GM19372 (cell line): ENCODE measurements at regions not wholly inside any gene's neighbourhood (a gene's known extent, or its start where the extent isn't known, plus 50 kb on each side); places are given as distances from the start of the nearest gene placed in this dataset.

Experiments
- ATAC-seq: cut with Tn5 transposase; IDR thresholded peaks from one replicate; pipeline ENCODE4 v1.9.1; 2021; ENCODE audit warnings: mild to moderate bottlenecking, low read depth, moderate library complexity; ENCODE audit not compliant: unreplicated experiment

DNA sequence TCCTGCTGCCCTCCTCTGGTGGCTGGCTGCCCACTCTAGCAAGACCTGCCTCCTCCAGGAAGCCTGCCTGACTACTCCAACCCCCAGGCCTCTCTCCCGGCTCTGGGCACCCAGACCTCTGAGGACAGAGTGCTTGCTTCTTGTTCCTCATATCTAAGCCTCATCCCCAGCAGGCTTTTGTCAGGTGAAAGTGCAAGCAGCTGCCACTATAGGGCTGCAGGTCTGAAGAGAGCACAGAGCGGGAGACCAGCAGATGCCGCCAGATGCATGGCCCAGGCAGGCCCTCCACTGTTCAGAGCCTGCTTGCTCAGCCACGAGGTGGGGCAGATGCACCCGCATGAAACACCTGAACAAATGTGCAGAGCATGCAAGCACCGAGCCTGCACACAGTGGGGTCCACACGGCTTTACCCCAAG lies 73.0 kb downstream of the SERPINA3 start:
- no peak for ATAC-seq

- no peak for ATAC-seq
Observed at GRCh38 chr14:94682736-94683135, 70.5 kb downstream of the SERPINA3 start.

- ATAC-seq = no peak
Observed at GRCh38 chr14:94682061-94682516, 69.9 kb downstream of the SERPINA3 start.

DNA sequence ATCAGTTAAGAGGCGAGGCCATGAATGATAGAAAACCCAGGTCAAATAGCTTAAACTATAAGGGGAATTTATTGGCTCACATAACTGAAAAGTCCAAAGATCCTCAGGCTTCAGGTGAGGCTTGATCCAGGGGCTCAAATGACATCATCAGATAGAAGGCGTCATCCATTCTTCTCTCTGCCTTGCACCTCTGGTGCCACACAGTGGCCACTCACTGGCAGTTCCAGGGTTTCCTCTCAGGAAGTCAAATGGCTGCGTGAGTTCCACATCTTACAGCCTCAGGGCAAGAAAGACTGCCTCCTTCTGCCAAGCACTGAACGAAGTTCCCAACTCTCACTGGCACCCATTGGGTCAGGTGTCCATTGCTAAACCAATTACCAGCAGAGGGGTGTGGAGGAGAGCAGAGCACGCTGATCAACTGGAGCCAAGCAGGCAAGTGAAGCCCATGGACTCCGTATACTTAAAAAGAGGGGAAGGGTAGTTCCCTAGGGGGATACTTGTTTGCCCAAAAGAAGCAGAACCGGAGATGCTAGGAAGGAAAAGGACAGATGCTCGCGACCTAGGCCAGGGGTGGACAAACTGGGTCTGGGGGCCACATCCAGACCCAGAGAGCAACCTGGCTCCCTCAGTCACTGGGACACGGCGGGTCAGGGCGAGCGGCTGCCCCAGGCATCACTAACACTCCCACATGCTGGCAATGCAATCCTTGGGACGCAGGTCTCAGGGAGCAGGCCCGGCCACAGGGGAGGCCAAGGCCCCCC lies 69.3 kb downstream of the SERPINA3 start:
- no peak for ATAC-seq

DNA sequence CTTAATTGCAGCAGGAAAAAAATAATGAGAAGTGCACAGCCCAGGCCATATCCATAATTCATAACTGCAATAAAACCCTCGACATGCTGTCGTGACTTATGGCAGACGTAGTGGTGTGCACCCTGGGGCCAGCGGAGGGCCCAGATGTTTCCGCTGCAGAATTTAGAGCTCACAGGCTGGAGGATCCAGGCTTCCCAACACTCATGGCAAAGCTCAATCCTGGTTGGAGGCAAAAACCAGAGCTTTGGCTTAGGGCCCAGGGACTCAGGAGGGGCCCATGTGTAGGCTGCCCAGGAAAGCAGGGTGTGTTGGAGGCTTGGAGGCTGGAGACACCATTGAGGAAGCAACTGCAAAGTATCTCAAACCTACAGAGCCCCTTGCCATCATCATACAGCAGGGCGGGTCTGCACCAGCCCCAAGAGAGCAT lies 68.7 kb downstream of the SERPINA3 start:
- ATAC-seq = no peak

GRCh38 chr14:94679937-94680861 lies 68.0 kb downstream of the SERPINA3 start:
- ATAC-seq = no peak

DNA sequence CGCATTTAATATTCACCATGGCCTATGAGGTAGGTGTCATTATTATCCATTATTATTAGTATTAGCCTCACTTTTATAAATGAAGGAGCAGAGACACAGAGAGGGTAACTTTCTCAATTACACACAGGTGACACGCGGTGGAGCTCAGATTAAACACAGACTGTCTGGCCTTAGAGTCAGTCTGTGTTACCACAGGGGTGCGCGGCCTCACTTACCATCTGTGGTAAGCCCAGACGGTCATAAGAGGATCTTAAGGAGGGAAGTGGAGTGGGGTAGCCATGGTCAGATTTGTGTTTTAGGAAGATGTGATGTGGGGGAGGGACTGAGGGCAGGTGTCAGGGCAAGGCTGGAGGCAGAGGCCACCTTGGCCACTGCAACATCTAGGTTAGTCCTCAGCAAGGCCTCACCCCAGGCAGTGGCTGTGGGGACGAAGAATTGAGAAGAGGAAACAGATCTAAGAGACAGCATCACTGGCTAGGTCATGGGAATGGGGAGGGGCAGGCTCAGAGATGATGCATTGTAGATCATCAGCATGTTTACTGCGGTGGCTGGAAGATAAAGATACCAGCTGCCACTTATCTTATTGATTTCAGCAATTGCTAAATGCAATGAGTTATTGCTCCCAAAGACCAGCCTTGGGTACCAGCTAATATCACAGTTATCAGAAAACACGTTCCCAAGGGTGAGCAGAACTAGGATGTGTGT lies 67.1 kb downstream of the SERPINA3 start:
- no peak for ATAC-seq

DNA sequence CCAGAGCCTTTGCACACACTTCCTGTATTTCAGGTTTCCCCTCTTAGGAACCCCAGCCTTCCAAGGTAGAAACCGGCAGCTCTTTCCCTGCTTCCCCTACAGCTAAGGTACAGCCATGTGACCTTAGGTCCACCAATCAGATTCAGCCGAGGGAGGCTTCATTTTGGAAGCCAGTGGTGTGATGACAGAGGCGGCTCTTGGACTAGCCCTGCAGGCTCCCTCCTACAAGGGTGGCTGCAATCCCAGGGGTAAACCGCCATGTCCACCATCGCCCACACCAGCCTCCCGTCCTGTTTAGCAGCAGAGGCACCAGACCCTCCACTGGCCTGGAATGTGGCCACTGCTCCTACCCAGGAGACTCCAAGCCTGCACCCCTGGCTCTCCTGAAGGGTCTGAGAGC lies 65.6 kb downstream of the SERPINA3 start:
- ATAC-seq = no peak

GRCh38 chr14:94677213-94677612 lies 65.0 kb downstream of the SERPINA3 start:
- no peak for ATAC-seq

DNA sequence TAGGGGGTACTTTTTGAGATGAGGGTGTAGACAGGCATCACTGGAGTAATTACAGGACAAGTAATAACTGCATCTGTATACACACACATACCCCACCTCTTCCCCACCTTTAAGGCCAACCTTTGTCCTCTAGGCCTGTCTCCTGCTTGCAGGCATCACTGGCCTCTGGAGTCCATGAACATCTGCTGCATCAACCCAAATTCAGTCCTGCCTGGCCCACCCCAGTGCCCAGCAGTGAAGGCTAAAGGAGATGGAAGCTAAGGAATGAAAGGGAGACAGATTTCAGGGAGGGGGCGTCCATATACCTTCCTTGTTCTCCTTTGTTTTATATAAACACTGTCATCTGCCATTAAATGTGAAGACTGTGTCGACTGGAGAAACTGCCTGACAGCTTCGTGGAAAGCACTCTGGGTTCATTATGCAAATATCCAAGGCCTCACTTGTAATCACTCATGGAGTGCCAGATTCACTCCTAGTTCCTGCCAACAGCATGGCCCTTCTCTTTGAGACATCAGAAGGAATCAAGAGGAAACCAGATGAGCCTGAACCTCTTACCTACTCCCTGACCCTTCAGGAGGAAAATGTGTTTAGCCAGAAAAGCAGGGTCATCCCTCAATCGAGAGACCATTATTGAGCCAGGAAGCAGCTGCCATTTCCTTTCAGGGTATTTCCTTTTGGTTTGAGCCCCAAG lies 64.4 kb downstream of the SERPINA3 start:
- no peak for ATAC-seq

GRCh38 chr14:94675036-94675435 lies 62.8 kb downstream of the SERPINA3 start:
- no peak for ATAC-seq

- ATAC-seq = no peak
Observed at GRCh38 chr14:94673781-94674231, 61.6 kb downstream of the SERPINA3 start.
